ENCODE measurements at regions not wholly inside any gene's neighbourhood (a gene's known extent, or its start where the extent isn't known, plus 50 kb on each side); places are given as distances from the start of the nearest gene placed in this dataset.

DNA sequence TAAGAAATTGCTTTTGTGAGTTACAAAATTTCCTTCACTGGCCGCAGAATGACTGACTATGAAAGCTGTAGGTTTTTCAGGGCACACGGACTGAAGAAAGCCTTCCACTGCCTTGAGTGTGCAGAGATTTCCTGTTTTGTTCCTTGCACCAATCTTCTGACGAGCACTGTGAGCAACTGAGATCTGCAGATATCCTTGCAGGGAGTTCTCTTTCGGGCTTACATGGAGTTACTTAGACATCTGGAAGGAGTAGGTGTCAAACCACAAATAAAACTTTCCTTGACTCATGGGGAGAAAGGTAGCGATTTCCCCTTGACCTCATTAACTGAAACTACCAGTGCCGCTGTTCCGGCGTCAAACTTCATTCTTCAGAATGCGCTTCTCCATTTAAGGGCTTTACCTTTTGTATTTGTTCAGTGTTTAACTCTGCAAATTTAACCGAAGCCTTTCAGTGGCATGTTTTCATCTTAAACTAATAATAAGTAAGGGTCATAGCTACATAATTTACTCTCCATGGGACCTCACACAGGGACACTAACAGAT, 1175.3 kb downstream of the GATA3 start:
- DNase-seq (no peak), FAIRE-seq (no peak)
- H3K4me3 ChIP-seq (ENCODE audit: low read depth in 1 of 3, low read length in 3 of 3): no peak overlapping the region
- 81 to 84% (median 82%) methylated on average over 10 of the region's 10 CpGs for whole genome bisulfite sequencing, 3 donors
- H3K27me3 ChIP-seq (ENCODE audit: control insufficient read depth in 3 of 3, insufficient read depth in 3 of 3, low read length in 3 of 3): no peaks in the 10 kb centered on the region
- H3K27ac ChIP-seq (ENCODE audit: low read depth in 1 of 3, low read length in 2 of 3): no peak overlapping the region
- no peaks in the 10 kb centered on the region for H3K4me1 ChIP-seq (ENCODE audit: control insufficient read depth in 3 of 3, insufficient read depth in 2 of 3, low read depth in 1 of 3, low read length in 2 of 3)
- no peaks in the 10 kb centered on the region for H3K36me3 ChIP-seq (ENCODE audit: control insufficient read depth in 3 of 3, insufficient read depth in 2 of 3, low read depth in 1 of 3, low read length in 3 of 3)
- peaks cover 0 to 2% of the 10 kb centered on the region in 2 donors for H3K9me3 ChIP-seq (ENCODE audit: control insufficient read depth in 2 of 2, insufficient read depth in 1 of 2, low read depth in 1 of 2, low read length in 1 of 2)

DNA sequence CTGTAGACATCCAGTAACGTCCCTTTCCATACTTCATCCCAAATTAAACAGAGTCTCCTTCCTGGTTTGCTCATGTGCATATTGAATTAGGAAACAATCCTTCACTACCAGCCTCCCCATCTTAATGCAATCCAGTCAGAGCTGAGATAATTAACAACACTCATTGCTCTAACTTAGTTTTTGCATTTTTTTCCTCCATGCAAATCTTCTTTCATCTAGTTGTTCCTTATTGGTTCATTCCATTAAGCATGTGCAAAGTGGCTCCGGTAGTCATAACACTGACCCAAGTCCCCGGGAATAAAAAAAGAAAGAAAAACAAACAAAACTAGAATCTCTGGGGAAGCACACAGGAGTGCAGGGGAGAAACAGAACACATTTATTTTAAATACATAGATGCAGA, 1176.1 kb downstream of the GATA3 start:
- no peaks in the 10 kb centered on the region for H3K4me1 ChIP-seq (ENCODE audit: control insufficient read depth in 3 of 3, insufficient read depth in 2 of 3, low read depth in 1 of 3, low read length in 2 of 3)
- H3K27me3 ChIP-seq (ENCODE audit: control insufficient read depth in 3 of 3, insufficient read depth in 3 of 3, low read length in 3 of 3): no peaks in the 10 kb centered on the region
- 37 to 46% (median 37%) methylated on average over 3 of the region's 3 CpGs for WGBS, 3 donors
- DNase-seq (no peak), FAIRE-seq (no peak)
- H3K9me3 ChIP-seq (ENCODE audit: control insufficient read depth in 2 of 2, insufficient read depth in 1 of 2, low read depth in 1 of 2, low read length in 1 of 2): peaks cover 0 to 2% of the 10 kb centered on the region in 2 donors
- no peaks in the 10 kb centered on the region for H3K36me3 ChIP-seq (ENCODE audit: control insufficient read depth in 3 of 3, insufficient read depth in 2 of 3, low read depth in 1 of 3, low read length in 3 of 3)
- H3K27ac ChIP-seq (ENCODE audit: low read depth in 1 of 3, low read length in 2 of 3): no peak overlapping the region
- no peak overlapping the region for H3K4me3 ChIP-seq (ENCODE audit: low read depth in 1 of 3, low read length in 3 of 3)

DNA sequence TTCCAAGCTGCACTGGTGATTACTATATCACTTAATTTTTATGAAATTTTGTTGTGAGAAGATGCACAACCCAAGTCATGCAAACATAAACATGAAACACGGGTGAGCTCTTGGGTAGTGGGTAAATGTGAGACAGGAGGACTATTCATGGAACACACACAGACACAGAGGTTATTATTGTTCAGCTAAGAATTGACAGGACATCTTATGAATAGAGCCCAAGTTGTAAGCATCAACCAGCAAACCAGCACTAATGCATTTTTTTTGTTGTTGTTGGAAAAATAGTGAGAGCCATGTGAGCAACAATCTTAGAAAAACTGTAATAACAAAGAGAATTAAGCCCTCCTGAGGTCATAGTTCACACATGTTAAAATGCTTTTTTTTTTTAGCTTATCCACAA, 1179.7 kb downstream of the GATA3 start:
- FAIRE-seq (no peak), DNase-seq (no peak)
- Histone ChIP-seq H3K9me3 (ENCODE audit: control insufficient read depth in 2 of 2, insufficient read depth in 1 of 2, low read depth in 1 of 2, low read length in 1 of 2) (no peaks in the 10 kb centered on the region), H3K4me1 (ENCODE audit: control insufficient read depth in 3 of 3, insufficient read depth in 2 of 3, low read depth in 1 of 3, low read length in 2 of 3) (no peaks in the 10 kb centered on the region), H3K4me3 (ENCODE audit: low read depth in 1 of 3, low read length in 3 of 3) (no peak overlapping the region), H3K27ac (ENCODE audit: low read depth in 1 of 3, low read length in 2 of 3) (no peak overlapping the region), H3K36me3 (ENCODE audit: control insufficient read depth in 3 of 3, insufficient read depth in 2 of 3, low read depth in 1 of 3, low read length in 3 of 3) (no peaks in the 10 kb centered on the region), H3K27me3 (ENCODE audit: control insufficient read depth in 3 of 3, insufficient read depth in 3 of 3, low read length in 3 of 3) (no peaks in the 10 kb centered on the region)
- 47 to 68% (median 51%) methylated on average over 1 of the region's 1 CpG for WGBS, 3 donors

DNA sequence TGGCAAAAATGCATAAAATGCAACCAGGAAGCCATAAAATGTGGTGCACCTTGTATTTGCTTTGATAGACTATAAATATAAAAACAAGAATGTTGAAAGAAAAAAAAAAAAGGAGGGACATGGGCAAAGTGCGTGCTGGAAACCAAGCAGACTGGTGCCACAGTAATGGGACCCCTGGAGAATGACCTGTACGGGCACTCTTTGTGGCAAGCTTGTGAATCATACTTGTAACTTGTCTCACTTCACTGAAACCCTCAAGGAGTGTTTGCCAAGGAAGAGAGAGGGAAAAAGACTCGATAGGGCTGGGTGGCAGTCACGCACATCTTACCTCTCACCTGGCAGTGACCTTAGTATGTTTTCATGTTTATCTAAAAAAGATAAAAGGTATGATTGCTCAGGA, 1183.6 kb downstream of the GATA3 start:
- Histone ChIP-seq H3K27ac (ENCODE audit: low read depth in 1 of 3, low read length in 2 of 3) (no peak overlapping the region), H3K4me3 (ENCODE audit: low read depth in 1 of 3, low read length in 3 of 3) (no peak overlapping the region), H3K27me3 (ENCODE audit: control insufficient read depth in 3 of 3, insufficient read depth in 3 of 3, low read length in 3 of 3) (no peaks in the 10 kb centered on the region), H3K36me3 (ENCODE audit: control insufficient read depth in 3 of 3, insufficient read depth in 2 of 3, low read depth in 1 of 3, low read length in 3 of 3) (no peaks in the 10 kb centered on the region), H3K9me3 (ENCODE audit: control insufficient read depth in 2 of 2, insufficient read depth in 1 of 2, low read depth in 1 of 2, low read length in 1 of 2) (no peaks in the 10 kb centered on the region), H3K4me1 (ENCODE audit: control insufficient read depth in 3 of 3, insufficient read depth in 2 of 3, low read depth in 1 of 3, low read length in 2 of 3) (no peaks in the 10 kb centered on the region)
- 30 to 68% (median 55%) methylated on average over 4 of the region's 4 CpGs for WGBS, 3 donors
- DNase-seq: no peak
- no peak for FAIRE-seq

DNA sequence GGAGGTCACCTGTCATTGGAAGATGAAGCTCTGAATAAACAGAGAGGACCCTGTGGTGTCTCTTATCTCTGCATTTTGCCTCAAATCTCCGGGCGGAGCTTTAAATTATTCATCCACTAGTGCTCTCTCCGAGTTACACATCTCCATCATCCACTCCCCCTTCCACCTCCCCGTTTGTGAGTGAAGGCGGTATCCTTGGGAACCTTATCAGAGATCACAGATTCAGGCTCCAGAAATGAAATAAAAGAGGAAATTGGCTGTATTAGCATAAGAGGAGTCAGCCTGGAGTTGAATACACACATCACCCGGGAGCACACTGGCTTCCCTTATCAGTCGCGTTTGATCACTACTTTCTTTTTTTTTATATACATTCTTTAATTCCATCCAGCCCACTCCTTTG, 1184.8 kb downstream of the GATA3 start:
- no peaks in the 10 kb centered on the region for H3K27me3 ChIP-seq (ENCODE audit: control insufficient read depth in 3 of 3, insufficient read depth in 3 of 3, low read length in 3 of 3)
- no peak overlapping the region for H3K4me3 ChIP-seq (ENCODE audit: low read depth in 1 of 3, low read length in 3 of 3)
- DNase-seq: no peak
- no peaks in the 10 kb centered on the region for H3K9me3 ChIP-seq (ENCODE audit: control insufficient read depth in 2 of 2, insufficient read depth in 1 of 2, low read depth in 1 of 2, low read length in 1 of 2)
- no peak overlapping the region for H3K27ac ChIP-seq (ENCODE audit: low read depth in 1 of 3, low read length in 2 of 3)
- H3K36me3 ChIP-seq (ENCODE audit: control insufficient read depth in 3 of 3, insufficient read depth in 2 of 3, low read depth in 1 of 3, low read length in 3 of 3): no peaks in the 10 kb centered on the region
- WGBS, 3 donors: 17 to 37% (median 29%) methylated on average over 8 of the region's 8 CpGs
- FAIRE-seq: no peak
- no peaks in the 10 kb centered on the region for H3K4me1 ChIP-seq (ENCODE audit: control insufficient read depth in 3 of 3, insufficient read depth in 2 of 3, low read depth in 1 of 3, low read length in 2 of 3)

DNA sequence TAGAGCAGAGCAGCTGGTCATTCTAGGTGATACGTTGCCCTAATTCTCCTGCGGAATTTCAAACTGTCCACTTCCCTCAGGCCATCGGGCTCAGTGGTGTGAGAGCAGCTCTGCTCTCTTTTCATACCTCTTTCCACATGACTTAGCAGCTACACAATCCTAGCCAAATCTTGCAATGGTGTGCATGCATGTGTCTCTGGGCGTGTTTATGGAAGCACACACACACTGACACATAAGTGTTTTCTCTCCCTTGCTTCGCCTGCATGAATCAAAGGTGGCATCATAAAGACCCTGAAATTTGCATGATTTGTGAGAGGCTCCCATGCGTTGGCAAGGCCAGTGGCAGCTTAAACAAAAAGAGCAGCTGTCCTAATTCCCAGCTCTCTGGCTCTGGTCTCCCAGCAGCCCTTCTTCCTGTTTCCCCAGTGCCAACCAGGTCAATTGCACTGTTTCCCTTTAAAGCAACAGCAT, 1189.5 kb downstream of the GATA3 start:
- Histone ChIP-seq H3K9me3 (ENCODE audit: control insufficient read depth in 2 of 2, insufficient read depth in 1 of 2, low read depth in 1 of 2, low read length in 1 of 2) (no peaks in the 10 kb centered on the region), H3K36me3 (ENCODE audit: control insufficient read depth in 3 of 3, insufficient read depth in 2 of 3, low read depth in 1 of 3, low read length in 3 of 3) (no peaks in the 10 kb centered on the region), H3K27me3 (ENCODE audit: control insufficient read depth in 3 of 3, insufficient read depth in 3 of 3, low read length in 3 of 3) (no peaks in the 10 kb centered on the region), H3K4me1 (ENCODE audit: control insufficient read depth in 3 of 3, insufficient read depth in 2 of 3, low read depth in 1 of 3, low read length in 2 of 3) (no peaks in the 10 kb centered on the region), H3K4me3 (ENCODE audit: low read depth in 1 of 3, low read length in 3 of 3) (no peak overlapping the region), H3K27ac (ENCODE audit: low read depth in 1 of 3, low read length in 2 of 3) (no peak overlapping the region)
- WGBS, 3 donors: 55 to 81% (median 65%) methylated on average over 6 of the region's 6 CpGs
- FAIRE-seq: no peak
- DNase-seq: no peak

DNA sequence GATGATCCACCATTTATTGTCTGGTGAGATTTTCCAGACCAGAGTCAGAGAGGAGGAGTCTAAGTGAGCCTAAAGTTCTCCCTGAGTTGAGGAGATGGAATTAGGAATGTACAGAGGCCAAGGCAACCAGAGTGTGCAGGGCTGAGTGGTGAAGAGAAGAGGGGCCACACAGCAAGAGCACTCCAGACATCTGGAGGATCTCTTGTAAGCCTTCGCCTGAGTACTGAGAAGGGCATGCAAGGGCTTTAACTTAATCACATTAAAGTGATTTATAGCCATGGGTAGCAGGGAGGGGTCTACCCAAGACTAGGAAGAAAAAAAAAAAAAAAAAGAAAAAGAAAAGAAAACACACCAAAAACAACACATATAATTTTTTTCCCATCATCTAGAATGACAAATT, 1190.4 kb downstream of the GATA3 start:
- H3K27ac ChIP-seq (ENCODE audit: low read depth in 1 of 3, low read length in 2 of 3): no peak overlapping the region
- 6 to 27% (median 25%) methylated on average over 1 of the region's 1 CpG for WGBS, 3 donors
- H3K27me3 ChIP-seq (ENCODE audit: control insufficient read depth in 3 of 3, insufficient read depth in 3 of 3, low read length in 3 of 3): no peaks in the 10 kb centered on the region
- H3K36me3 ChIP-seq (ENCODE audit: control insufficient read depth in 3 of 3, insufficient read depth in 2 of 3, low read depth in 1 of 3, low read length in 3 of 3): no peaks in the 10 kb centered on the region
- H3K9me3 ChIP-seq (ENCODE audit: control insufficient read depth in 2 of 2, insufficient read depth in 1 of 2, low read depth in 1 of 2, low read length in 1 of 2): no peaks in the 10 kb centered on the region
- DNase-seq (no peak), FAIRE-seq (no peak)
- H3K4me1 ChIP-seq (ENCODE audit: control insufficient read depth in 3 of 3, insufficient read depth in 2 of 3, low read depth in 1 of 3, low read length in 2 of 3): no peaks in the 10 kb centered on the region
- H3K4me3 ChIP-seq (ENCODE audit: low read depth in 1 of 3, low read length in 3 of 3): no peak overlapping the region

DNA sequence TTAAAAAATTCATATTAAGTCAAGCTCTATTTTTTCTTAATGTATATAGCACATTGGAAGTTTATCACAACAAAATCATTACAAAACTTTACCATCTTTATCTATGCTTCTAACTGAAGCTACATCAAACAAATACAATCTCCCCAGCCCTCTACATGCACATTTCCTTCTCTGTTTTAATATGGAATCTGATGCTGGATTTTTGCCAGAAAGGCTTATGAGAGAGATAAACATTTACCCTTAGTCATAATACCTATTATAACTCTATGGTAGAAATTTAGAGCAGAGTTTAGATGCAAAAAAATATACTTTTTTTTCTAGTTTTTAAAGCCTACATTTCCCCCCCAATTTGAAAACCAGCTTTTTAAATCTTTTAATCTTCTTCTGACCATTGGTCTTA, 1198.6 kb downstream of the GATA3 start:
- no peaks in the 10 kb centered on the region for H3K36me3 ChIP-seq (ENCODE audit: control insufficient read depth in 3 of 3, insufficient read depth in 2 of 3, low read depth in 1 of 3, low read length in 3 of 3)
- H3K4me1 ChIP-seq (ENCODE audit: control insufficient read depth in 3 of 3, insufficient read depth in 2 of 3, low read depth in 1 of 3, low read length in 2 of 3): no peaks in the 10 kb centered on the region
- H3K27ac ChIP-seq (ENCODE audit: low read depth in 1 of 3, low read length in 2 of 3): no peak overlapping the region
- DNase-seq (no peak), FAIRE-seq (no peak)
- no peaks in the 10 kb centered on the region for H3K27me3 ChIP-seq (ENCODE audit: control insufficient read depth in 3 of 3, insufficient read depth in 3 of 3, low read length in 3 of 3)
- no peak overlapping the region for H3K4me3 ChIP-seq (ENCODE audit: low read depth in 1 of 3, low read length in 3 of 3)
- no peaks in the 10 kb centered on the region for H3K9me3 ChIP-seq (ENCODE audit: control insufficient read depth in 2 of 2, insufficient read depth in 1 of 2, low read depth in 1 of 2, low read length in 1 of 2)

DNA sequence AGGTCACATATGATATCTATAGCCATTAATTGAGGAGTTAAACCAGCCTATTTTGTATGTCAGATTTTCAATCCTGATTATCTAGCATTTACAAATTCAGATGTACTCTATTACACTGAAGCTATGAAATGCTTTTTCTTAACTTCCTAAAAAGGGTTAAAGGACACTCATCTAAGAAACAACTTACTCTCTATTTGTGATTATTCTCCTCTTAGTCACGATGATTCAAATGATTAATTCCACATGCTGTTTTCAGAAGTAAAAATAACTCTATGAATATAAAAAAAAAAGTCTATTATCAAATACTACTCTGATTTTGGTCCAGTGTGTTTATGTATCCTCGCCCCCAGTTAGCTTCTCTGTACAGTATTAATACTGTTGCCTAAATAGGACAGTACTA, 1199.9 kb downstream of the GATA3 start:
- H3K4me3 ChIP-seq (ENCODE audit: low read depth in 1 of 3, low read length in 3 of 3): no peak overlapping the region
- DNase-seq (no peak), FAIRE-seq (no peak)
- H3K4me1 ChIP-seq (ENCODE audit: control insufficient read depth in 3 of 3, insufficient read depth in 2 of 3, low read depth in 1 of 3, low read length in 2 of 3): no peaks in the 10 kb centered on the region
- no peaks in the 10 kb centered on the region for H3K9me3 ChIP-seq (ENCODE audit: control insufficient read depth in 2 of 2, insufficient read depth in 1 of 2, low read depth in 1 of 2, low read length in 1 of 2)
- no peaks in the 10 kb centered on the region for H3K36me3 ChIP-seq (ENCODE audit: control insufficient read depth in 3 of 3, insufficient read depth in 2 of 3, low read depth in 1 of 3, low read length in 3 of 3)
- peaks cover 0 to under 1% (median 0%) of the 10 kb centered on the region in 3 donors for H3K27me3 ChIP-seq (ENCODE audit: control insufficient read depth in 3 of 3, insufficient read depth in 3 of 3, low read length in 3 of 3)
- WGBS, 3 donors: 47 to 54% (median 50%) methylated on average over 2 of the region's 2 CpGs
- H3K27ac ChIP-seq (ENCODE audit: low read depth in 1 of 3, low read length in 2 of 3): no peak overlapping the region

Data from small intestine (tissue), 7 donors.